Stimulated activated naive CD8-positive, alpha-beta T cell treated with anti-CD3 and anti-CD28 coated beads, Interleukin-15, amount 100 ng/mL, for 72 hours (primary cell): ENCODE measurements at regions not wholly inside any gene's neighbourhood (a gene's known extent, or its start where the extent isn't known, plus 50 kb on each side); places are given as distances from the start of the nearest gene placed in this dataset.
"Not testable (repeated sequence)": the region's sequence is repeated elsewhere in the genome, so short reads cannot be mapped to it uniquely, and the experiment has no call there.

Experiments
- ATAC-seq: fragments of 150-1000 bp; cut with Tn5 transposase; 2 replicates; pipeline ENCODE4 v1.10.0; 2021; ENCODE audit warnings: mild to moderate bottlenecking, moderate library complexity
- DNase-seq, 2 donors: peaks; one replicate each; pipeline ENCODE4 v3.0.0; 2021 to 2022
- H3K27ac Mint-ChIP-seq, 2 donors: one replicate each; pipeline ENCODE4 v1.8.0; 2022; ENCODE audit warnings: mild to moderate bottlenecking in 2 of 2, mixed read lengths in 2 of 2, moderate library complexity in 2 of 2
- H3K27me3 Mint-ChIP-seq: one replicate; pipeline ENCODE4 v1.8.0; 2022; ENCODE audit warnings: mixed read lengths
- H3K4me1 Mint-ChIP-seq: one replicate; pipeline ENCODE4 v1.8.0; 2022; ENCODE audit warnings: mild to moderate bottlenecking, mixed read lengths
- H3K4me3 Mint-ChIP-seq, 2 donors: one replicate each; pipeline ENCODE4 v1.8.0; 2022; ENCODE audit warnings: mild to moderate bottlenecking in 2 of 2, mixed read lengths in 2 of 2, moderate library complexity in 1 of 2
- H3K9me3 Mint-ChIP-seq, 2 donors: one replicate each; pipeline ENCODE4 v1.8.0; 2022; ENCODE audit warnings: mixed read lengths in 2 of 2

DNA sequence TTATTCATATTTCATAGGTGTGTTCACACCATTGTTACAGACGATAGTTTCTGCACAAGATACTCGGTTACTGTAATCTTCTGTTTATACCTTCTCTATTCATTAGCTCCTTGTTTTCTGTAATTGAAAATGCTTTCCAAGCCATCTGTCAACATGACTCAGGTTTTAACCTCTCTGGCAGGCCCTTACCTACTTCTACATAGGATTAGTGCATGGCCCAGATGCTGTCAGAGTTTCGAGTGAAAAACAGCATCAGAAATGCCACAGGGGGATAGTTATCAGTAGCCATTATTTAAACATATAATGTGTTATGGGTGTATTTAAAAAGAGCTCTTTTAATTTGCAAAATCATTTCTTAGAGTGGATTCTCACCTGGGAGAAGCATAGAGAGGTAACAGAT lies 596.4 kb downstream of the FBXO15 start:
- Mint-ChIP-seq H3K4me1 (no peaks in the 10 kb centered on the region), H3K27me3 (no peaks in the 10 kb centered on the region), H3K4me3 (no peak overlapping the region), H3K9me3 (no peaks in the 10 kb centered on the region), H3K27ac (no peak overlapping the region)
- no peak for DNase-seq
- ATAC-seq = no peak

- H3K4me3 Mint-ChIP-seq = no peak overlapping the region
These were observed 598.4 kb downstream of the FBXO15 start for GRCh38 chr18:73549236-73549635.

DNA sequence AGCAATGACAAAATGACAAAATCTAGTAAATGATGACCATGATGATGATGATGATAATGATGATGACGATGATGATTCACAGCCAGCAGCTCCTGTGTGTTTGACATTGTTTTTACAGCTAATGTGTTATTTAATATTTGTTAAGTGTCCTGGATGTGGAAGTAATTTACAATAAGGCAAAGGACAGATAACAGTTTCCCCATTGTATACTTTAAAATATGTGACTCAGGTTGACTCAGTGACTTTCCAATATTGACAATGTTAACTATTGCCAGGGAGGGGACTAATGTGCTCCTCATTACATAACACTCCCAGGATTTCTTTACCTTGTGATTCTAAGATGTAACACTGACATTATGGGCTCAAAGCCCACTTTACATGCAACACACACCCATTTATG lies 602.2 kb downstream of the FBXO15 start:
- DNase-seq = no peak

More at GRCh38 chr18:73549236-73549635, 598.4 kb downstream of the FBXO15 start:
- Mint-ChIP-seq H3K4me1 (no peaks in the 10 kb centered on the region), H3K27me3 (no peaks in the 10 kb centered on the region), H3K9me3 (no peaks in the 10 kb centered on the region), H3K27ac (no peak overlapping the region)
- ATAC-seq (no peak), DNase-seq (no peak)

GRCh38 chr18:73544617-73545016 lies 603.0 kb downstream of the FBXO15 start:
- DNase-seq (no peak), ATAC-seq (no peak)
- no peaks in the 10 kb centered on the region for H3K27me3 Mint-ChIP-seq
- H3K9me3 Mint-ChIP-seq = no peaks in the 10 kb centered on the region
- no peaks in the 10 kb centered on the region for H3K4me1 Mint-ChIP-seq
- no peak overlapping the region for H3K4me3 Mint-ChIP-seq
- H3K27ac Mint-ChIP-seq = peak overlapping the region in 1 of 2 donors; percentile 16

More for the DNA sequence above, 602.2 kb downstream of the FBXO15 start:
- Mint-ChIP-seq H3K27me3 (no peaks in the 10 kb centered on the region), H3K4me3 (no peak overlapping the region), H3K27ac (no peak overlapping the region), H3K9me3 (no peaks in the 10 kb centered on the region), H3K4me1 (no peaks in the 10 kb centered on the region)
- ATAC-seq = no peak

DNA sequence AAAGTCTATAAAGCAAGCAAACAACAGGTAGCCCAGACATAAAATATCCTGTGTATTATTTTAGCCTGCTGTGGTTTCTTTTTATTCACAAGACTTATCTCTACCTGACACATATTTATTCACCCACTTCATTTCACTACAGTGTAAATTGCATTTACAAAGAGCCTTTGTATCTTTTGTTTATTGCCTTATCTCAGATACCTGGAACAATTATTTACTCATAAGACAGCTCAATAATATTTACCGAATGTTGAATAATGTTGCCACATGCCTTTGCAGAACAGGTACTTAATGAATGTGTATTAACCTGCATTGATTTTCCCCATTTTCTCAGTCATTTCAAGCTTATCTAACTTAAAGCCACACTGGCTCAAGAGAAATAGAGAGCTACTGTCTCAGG lies 603.6 kb downstream of the FBXO15 start:
- Mint-ChIP-seq H3K27me3 (no peaks in the 10 kb centered on the region), H3K4me1 (no peaks in the 10 kb centered on the region), H3K9me3 (no peaks in the 10 kb centered on the region), H3K27ac (no peak overlapping the region), H3K4me3 (no peak overlapping the region)
- no peak for DNase-seq
- no peak for ATAC-seq

GRCh38 chr18:73535990-73536389 lies 611.6 kb downstream of the FBXO15 start:
- H3K27ac Mint-ChIP-seq = no peak overlapping the region
- ATAC-seq (no peak), DNase-seq (no peak)
- no peaks in the 10 kb centered on the region for H3K4me1 Mint-ChIP-seq
- no peaks in the 10 kb centered on the region for H3K27me3 Mint-ChIP-seq
- no peaks in the 10 kb centered on the region for H3K9me3 Mint-ChIP-seq
- H3K4me3 Mint-ChIP-seq = no peak overlapping the region

- H3K27me3 Mint-ChIP-seq = no peaks in the 10 kb centered on the region
These were observed 612.4 kb downstream of the FBXO15 start for GRCh38 chr18:73535189-73535588.

GRCh38 chr18:73531601-73532000 lies 616.0 kb downstream of the FBXO15 start:
- Mint-ChIP-seq H3K9me3 (peaks cover 9 to 10% of the 10 kb centered on the region in 2 donors), H3K4me1 (no peaks in the 10 kb centered on the region), H3K4me3 (no peak overlapping the region), H3K27me3 (no peaks in the 10 kb centered on the region), H3K27ac (no peak overlapping the region)
- ATAC-seq (no peak), DNase-seq (no peak)

More at GRCh38 chr18:73535189-73535588, 612.4 kb downstream of the FBXO15 start:
- Mint-ChIP-seq H3K4me3 (no peak overlapping the region), H3K27ac (no peak overlapping the region), H3K9me3 (peaks cover 0 to 3% of the 10 kb centered on the region in 2 donors), H3K4me1 (no peaks in the 10 kb centered on the region)
- no peak for ATAC-seq
- DNase-seq = no peak

DNA sequence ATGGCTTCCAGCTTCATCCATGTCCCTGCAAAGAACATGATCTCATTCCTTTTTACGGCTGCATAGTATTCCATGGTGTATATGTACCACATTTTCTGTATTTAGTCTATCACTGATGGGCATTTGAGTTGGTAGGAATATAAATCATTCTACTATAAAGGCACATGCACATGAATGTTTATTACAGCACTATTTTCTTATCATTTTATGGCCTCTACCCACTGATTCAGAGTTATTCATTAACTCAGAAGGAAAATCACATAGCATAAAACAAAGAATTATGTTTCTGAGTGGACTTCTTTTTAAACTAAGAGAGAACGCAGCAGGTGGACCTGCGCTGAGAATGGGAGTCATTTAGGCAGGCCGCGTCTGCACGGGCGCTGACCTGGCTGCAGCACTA lies 619.6 kb downstream of the FBXO15 start:
- DNase-seq (no peak), ATAC-seq (no peak)
- no peaks in the 10 kb centered on the region for H3K4me1 Mint-ChIP-seq
- no peak overlapping the region for H3K4me3 Mint-ChIP-seq
- H3K27me3 Mint-ChIP-seq = no peaks in the 10 kb centered on the region
- no peak overlapping the region for H3K27ac Mint-ChIP-seq
- peaks cover 9 to 10% of the 10 kb centered on the region in 2 donors for H3K9me3 Mint-ChIP-seq

- Mint-ChIP-seq H3K27me3 (no peaks in the 10 kb centered on the region), H3K4me1 (no peaks in the 10 kb centered on the region), H3K27ac (no peak overlapping the region), H3K9me3 (no peaks in the 10 kb centered on the region), H3K4me3 (no peak overlapping the region)
- ATAC-seq (no peak), DNase-seq (no peak)
These were observed 627.4 kb downstream of the FBXO15 start for GRCh38 chr18:73520229-73520628.

- H3K27me3 Mint-ChIP-seq, ATAC-seq, H3K4me3 Mint-ChIP-seq, H3K4me1 Mint-ChIP-seq, DNase-seq, H3K27ac Mint-ChIP-seq, H3K9me3 Mint-ChIP-seq: not testable (repeated sequence)
These were observed 631.6 kb downstream of the FBXO15 start for GRCh38 chr18:73516056-73516455.

DNA sequence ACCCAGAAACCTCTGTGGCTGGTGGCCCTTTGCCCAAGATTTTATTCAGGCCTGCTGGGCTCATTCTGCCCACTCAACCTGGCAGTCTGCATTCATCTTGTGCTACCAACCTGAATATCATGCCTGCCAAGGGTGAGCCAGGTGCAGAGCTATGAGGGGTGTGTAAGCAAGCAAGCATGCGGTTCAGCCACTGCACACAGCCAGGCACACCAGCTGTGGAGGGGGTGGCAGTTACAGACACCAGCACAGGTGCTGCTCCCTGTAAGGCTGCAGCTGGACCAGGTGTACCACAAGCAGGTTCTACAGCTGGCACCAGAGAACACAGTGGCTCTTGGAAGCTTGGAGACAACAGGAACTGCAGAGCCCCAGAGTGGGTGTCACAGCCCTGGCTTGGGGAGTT lies 633.2 kb downstream of the FBXO15 start:
- DNase-seq (no peak), ATAC-seq (peak; percentile 12)
- Mint-ChIP-seq H3K27me3 (no peaks in the 10 kb centered on the region), H3K9me3 (no peaks in the 10 kb centered on the region), H3K4me1 (no peaks in the 10 kb centered on the region), H3K4me3 (no peak overlapping the region), H3K27ac (no peak overlapping the region)

DNA sequence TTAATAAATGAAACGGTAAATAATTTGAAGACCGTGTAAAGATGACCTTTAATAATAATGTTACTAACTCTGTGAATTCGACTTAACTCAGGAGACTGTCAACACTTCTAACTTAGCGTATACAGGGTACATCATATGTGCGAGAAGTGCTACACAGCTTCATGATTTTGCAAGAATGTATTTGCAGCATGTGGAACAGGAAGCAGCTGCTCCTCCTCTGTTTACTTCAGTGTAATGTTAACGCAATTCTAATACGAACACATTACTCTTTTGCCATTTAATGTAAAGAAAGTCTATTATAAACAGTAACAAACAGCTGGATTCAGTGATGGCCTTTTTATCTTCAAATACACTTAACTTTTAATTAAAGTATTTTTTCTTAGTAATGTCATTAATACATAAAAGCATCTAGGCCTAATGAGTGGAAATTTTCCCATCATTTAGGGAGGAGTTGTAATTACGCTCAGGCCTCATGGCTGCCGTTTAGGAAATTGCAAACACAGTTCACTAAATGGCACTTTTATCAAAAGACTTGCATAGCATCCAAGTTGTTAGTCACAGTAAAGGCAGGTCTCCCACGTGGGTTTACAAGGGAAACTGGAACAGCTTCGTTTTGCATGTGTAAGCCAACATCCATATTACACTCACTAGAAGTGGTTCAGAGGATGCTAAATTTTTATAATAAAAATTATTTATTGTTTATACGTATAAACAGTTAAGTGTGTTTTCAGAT lies 635.7 kb downstream of the FBXO15 start:
- DNase-seq = no peak
- ATAC-seq = no peak
- Mint-ChIP-seq H3K4me3 (no peak overlapping the region), H3K9me3 (no peaks in the 10 kb centered on the region), H3K27me3 (no peaks in the 10 kb centered on the region), H3K27ac (no peak overlapping the region), H3K4me1 (no peaks in the 10 kb centered on the region)

- Mint-ChIP-seq H3K27ac (no peak overlapping the region), H3K27me3 (no peaks in the 10 kb centered on the region), H3K4me3 (no peak overlapping the region), H3K9me3 (no peaks in the 10 kb centered on the region), H3K4me1 (no peaks in the 10 kb centered on the region)
- no peak for ATAC-seq
- no peak for DNase-seq
These were observed 638.2 kb downstream of the FBXO15 start for GRCh38 chr18:73509460-73509859.

- Mint-ChIP-seq H3K27me3 (no peaks in the 10 kb centered on the region), H3K27ac (no peak overlapping the region)
- no peak for DNase-seq
These were observed 635.5 kb upstream of the NETO1 start for GRCh38 chr18:73503326-73503725.

GRCh38 chr18:73487966-73488365 lies 620.2 kb upstream of the NETO1 start:
- Mint-ChIP-seq H3K27me3 (no peaks in the 10 kb centered on the region), H3K4me3 (no peak overlapping the region), H3K9me3 (no peaks in the 10 kb centered on the region), H3K27ac (no peak overlapping the region), H3K4me1 (no peaks in the 10 kb centered on the region)
- ATAC-seq (no peak), DNase-seq (no peak)

More at GRCh38 chr18:73503326-73503725, 635.5 kb upstream of the NETO1 start:
- H3K4me3 Mint-ChIP-seq = no peak overlapping the region
- no peaks in the 10 kb centered on the region for H3K9me3 Mint-ChIP-seq
- ATAC-seq = no peak
- H3K4me1 Mint-ChIP-seq = no peaks in the 10 kb centered on the region

DNA sequence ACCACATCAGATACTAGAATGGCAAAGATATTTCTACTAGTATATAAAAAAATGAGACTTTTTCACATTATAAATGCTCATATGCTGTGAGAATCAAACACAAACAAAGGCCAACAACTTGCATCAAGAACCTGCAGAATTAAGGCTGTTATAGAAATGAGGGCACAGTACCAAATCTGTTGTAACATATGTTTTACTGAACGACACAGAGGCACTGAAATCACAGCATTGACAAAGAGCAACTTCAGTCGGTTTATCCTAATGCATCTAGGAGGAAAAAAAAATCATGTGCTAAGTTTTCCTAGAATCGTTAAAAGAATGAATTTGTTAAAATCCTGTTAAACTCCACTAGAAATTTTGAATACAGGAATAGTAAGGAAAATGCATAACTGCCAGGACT lies 617.4 kb upstream of the NETO1 start:
- H3K9me3 Mint-ChIP-seq = no peaks in the 10 kb centered on the region
- no peaks in the 10 kb centered on the region for H3K27me3 Mint-ChIP-seq

More for the DNA sequence above, 617.4 kb upstream of the NETO1 start:
- H3K4me1 Mint-ChIP-seq = no peaks in the 10 kb centered on the region
- ATAC-seq (no peak), DNase-seq (no peak)
- no peak overlapping the region for H3K27ac Mint-ChIP-seq
- no peak overlapping the region for H3K4me3 Mint-ChIP-seq
